HG03575 (cell line): ENCODE measurements at regions not wholly inside any gene's neighbourhood (a gene's known extent, or its start where the extent isn't known, plus 50 kb on each side); places are given as distances from the start of the nearest gene placed in this dataset.

ENCODE experiments used
- ATAC-seq: cut with Tn5 transposase; IDR thresholded peaks from one replicate; pipeline ENCODE4 v1.9.1; 2021; ENCODE audit not compliant: unreplicated experiment, insufficient number of reproducible peaks, low FRiP score; ENCODE audit errors: extremely low read depth

DNA sequence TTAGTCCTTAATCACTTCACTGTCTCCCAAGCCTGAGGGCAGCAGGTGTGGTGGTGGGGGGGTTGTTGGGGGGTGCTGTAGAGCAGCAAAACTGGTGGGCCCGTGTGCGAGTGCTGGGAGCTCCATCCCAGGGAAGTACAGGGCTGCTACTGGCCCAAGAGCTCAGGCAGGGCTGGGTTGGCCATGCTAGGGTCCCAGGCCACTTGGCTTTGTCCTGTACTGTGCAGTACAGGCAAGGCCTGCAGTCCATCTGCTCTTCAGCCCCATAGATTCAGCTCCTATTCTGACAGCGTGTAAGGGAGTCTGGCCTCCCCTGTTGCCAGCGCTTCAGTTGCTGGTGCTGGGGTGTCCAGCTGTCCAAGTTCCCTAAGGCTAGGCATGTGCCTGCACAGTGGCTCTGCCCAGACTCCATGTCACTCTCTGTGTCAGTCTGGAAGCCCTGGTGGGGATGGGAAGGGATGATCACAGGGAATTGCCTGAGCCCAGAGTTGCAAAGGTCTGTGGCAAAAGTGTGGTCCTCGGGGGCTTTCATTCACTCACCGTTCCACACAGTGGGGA, 1261.7 kb downstream of the EFNB2 start:
- no peak for ATAC-seq

DNA sequence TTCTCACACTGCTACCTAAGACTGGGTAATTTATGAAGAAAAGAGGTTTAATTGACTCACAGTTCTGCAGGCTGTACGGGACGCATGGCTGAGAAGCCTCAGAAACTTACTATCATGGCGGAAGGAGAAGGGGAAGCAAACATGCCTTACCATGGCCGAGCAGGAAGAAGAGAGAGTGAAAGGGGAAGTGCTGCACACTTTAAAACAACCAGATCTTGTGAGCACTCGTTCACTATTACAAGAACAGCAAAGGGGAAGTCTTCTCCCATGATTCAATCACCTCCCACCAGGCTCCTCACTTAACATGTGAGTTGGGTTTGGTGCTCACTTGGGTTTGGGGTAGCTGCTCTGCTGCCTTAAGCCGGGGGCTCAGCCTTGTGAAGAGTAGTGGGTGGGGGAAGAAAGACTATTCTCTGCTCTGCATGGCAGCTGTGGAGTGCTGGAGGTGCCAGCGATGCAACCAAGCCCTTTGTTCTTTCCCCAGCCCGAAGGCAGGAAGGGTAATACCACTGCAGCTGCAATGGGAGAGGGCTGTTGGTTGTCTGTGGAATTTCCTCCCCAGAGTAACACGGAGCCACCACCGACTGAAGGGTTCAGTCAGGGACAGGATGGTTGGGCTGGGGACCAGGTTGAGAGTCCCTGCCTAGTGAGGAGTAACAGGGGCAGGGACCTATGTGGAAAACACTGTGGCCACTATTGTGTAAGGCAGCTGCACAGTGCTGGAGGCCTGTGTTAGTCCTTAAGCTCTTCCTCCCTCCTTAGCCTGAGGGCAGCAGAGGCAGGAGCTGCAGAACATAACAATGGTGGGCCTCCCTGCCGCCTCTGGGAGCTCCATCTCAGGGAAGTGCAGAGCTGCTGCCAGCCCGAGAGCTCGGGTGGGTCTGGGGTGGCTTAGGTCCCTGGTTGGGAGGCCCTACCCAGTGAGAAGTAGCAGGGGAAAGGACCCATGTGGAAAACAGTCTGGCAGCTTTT, 1262.5 kb downstream of the EFNB2 start:
- ATAC-seq: no peak

DNA sequence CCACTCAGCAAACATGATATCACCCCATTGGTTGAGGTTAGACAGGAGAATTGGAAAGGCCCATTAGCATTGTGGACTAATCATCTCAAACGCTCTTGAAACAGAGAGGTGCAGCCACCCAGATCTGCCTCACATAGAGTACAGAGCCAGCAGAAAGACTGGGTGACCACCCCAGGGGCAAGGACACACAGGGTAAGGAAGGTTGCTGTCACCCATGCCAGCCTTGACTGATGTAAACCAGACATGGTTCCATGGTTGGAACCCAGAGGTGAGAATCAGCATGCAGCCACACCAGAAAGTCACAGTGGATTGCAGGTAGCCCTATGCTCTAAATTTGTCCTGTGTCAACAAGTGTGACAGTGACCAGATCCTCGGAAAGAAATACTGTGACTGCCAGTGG, 1268.8 kb downstream of the EFNB2 start:
- ATAC-seq: no peak

DNA sequence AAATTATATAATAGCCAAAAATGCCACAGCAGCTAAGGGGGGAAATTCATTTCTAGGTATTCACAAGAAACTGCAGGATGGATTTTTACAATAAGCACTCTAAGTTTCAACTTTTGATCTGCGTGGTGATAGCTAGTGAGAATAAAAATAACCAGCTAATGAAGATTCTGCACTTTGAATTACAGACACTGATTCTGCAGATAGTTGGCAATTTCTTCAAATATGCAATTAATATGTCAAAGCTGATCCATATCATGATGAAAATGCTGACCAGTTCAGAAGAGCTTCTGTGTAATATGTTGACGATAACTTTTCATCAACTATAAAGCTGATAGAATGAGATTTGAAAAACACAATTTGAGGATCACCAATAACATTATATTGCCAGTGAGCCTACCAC, 1272.9 kb downstream of the EFNB2 start:
- ATAC-seq: no peak

DNA sequence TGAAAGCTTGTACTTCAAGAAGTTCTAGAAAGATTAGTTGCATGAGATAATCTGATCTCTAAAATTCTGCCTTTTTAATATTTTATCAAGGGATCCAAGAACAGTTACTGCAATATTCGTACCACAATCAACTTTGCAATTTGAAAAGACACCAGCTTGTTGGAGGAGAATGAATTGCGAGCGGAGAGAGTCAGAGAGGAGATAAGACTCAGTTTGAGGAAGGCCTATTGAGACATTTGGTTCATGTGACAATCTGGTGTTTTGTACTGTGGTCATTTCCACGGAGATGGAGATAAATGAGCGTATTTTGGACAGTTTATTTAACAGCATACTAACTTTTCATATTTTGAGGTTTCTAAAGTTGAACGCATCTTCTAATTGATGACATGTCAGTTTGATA, 1276.0 kb downstream of the EFNB2 start:
- no peak for ATAC-seq

DNA sequence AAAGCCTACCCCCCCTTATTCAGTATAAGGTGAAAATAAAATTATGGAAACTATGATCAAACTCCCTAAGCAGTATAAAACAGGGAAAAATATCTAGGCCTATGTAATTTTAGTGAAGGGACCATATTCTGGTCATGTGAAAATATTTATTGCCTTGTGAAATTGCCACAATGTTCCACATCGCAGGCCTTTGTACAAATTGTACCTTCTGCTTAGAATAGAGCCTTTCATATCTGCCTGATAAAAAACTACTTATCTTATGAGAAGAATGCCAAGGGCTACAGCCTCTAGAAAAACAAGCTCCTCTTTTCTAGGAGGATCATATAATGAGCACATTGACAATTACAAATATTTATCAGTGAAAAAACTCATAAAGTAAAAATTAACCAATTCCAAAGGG, 1280.0 kb downstream of the EFNB2 start:
- ATAC-seq: no peak

DNA sequence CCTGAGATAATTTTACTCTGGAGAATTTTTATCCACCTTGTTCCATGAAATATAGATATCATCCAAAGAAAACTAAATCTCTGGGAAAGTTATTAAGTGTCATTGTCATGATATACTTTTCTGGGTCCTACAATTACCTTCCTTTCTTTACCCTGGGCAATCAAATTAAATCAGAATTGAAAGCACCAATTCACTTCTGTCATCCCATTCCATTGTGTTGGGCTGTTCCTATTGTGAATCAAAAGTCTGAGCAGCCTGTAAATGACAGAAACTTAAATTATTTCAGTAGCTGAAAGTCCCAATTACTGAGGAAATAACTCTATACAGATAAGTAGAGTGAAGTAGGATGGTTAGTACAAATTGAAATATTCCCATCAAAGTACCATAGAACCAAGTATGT, 1284.2 kb downstream of the EFNB2 start:
- no peak for ATAC-seq

DNA sequence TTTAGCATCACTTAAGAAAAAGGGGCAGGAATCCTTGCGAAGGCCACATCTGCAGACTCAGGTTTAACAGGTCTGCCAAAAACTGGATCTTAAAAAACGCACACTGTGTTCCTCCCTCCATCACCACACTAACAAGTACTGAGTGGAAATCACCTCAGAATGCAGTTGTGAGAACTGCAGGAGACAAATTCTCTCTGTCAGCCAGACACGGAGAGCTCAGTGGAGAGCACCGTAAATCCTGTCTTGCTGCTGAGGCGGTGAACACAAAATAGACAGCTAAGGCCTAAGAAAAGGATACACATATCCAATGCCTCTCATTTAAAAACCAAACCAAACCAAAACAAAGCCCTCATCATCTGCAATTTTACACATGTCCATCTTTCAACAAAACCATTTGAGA, 1287.6 kb downstream of the EFNB2 start:
- ATAC-seq: no peak

DNA sequence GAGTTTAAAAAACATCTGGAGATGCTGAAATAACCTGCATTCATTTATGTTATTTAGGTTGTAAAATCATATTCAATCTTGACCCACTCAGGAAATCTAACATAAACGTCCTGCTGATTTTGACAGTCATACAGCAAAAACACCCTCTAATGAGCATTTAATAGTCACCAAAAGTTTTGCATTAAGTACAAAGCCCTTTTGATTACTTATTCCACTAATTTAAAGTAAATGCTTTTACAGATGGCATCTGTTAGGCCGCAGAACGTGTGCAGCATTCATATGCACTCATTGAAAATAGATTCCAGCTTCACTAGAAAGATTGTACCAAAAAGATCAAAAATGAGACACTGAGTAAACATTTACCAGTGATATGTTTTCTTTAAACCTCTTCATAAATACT, 1295.1 kb downstream of the EFNB2 start:
- ATAC-seq: no peak

DNA sequence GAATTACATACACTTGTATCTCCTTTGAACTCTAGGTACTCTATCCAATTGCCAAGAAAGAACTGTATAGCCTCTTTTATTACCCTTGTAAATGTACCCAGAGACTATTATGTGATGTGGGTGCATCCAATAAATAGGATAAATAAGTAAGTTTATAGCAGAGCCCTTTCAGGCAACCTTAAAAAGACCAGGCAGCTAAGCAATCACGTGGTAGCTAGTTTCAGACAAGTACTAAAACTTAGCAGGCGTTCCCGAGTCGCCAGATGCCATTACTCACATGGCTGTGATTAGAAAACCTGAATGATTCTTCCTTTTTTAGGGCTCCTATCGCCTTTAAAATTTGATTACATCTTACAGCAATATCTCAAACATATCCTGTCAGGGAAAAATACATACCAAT, 1303.0 kb downstream of the EFNB2 start:
- no peak for ATAC-seq

DNA sequence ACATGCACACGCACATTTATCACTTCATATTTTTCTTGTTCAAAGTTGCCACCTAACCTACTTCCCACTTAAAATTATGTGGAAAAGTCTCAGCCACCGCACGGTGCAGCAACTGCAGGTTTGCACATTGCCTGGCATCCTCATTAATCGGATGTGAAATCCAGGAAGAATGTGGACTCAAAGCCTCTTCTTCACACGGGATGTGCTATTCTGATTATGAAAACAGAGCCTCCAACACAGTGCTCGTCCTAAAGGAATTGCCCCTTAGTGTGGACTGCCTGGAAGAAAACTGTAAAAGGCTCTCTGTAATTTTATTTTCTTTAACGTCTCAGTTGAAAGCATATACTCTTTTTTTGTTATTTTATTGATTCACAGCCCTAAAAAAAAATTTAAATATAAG, 1303.5 kb downstream of the EFNB2 start:
- ATAC-seq: no peak

DNA sequence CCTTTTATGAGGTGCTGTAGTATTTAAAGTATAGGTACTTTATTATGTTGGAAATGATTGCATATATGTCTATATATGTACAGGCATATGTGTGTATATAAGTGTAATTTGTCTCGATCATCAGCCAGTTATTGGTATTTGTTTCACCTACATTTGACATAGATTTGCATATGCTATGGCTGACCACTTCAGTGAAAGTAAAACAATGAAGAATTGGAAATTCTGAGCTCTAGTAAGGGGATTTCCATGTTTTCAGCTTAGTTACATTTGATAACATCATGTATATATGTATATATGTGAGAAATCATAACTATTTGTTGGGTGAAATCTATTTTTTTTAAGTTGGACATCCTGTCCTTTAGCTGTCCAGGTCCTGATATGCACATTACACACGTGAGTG, 1303.9 kb downstream of the EFNB2 start:
- no peak for ATAC-seq

DNA sequence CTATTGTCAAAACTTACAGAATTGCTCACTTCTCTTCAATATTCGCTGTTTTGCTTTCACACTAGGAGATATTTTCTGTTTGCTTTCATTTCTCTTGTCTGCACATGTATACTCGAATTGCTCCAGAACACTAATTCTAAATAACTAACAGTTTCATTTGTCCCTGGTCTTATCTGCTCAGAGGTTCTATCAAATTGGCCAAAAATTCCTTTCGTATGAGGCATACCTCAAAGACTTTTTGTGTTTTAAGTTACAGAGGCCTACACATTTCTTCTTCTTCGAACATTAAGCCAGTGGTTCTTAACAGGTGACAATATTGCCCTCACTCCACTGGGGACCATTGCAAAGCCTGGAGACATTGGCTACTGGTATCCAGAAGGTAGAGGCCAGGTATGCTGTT, 1314.6 kb downstream of the EFNB2 start:
- no peak for ATAC-seq

DNA sequence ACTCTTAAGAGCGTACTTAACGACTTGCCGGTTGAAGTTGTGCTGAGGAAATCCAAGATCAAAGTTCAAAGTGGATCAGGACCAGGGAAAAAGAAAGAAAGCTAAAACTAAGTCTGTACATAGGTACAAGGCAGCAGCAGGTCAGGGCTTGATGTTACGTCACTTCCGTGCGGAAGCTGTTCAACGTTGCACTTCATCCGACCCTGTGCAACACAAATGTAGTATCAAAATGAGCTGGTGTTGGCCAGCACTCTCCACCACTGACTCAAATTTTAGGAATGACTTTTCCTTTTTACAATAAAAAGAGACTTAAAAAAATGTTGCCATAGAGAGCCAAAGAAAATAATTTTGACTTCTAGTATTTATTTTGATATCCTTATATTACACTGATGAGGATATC, 1315.4 kb downstream of the EFNB2 start:
- no peak for ATAC-seq

DNA sequence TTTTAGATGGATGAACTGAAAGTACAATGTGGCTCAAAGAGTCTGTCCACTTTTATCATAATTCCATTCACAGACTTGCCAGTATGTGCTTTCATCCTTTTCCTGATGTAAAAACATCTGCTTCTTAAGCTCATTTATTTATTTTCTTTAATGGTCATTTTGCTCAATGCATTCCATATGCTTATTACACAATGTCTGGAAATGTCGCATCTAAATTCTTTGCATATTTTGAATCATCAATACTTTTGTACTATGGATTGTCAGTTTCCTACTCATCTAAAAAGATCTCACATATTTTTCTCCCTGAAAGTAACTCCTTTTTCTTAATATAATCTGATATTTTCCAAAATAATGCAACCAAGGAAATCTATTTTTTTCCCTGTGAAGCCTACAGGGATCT, 1315.8 kb downstream of the EFNB2 start:
- ATAC-seq: no peak

DNA sequence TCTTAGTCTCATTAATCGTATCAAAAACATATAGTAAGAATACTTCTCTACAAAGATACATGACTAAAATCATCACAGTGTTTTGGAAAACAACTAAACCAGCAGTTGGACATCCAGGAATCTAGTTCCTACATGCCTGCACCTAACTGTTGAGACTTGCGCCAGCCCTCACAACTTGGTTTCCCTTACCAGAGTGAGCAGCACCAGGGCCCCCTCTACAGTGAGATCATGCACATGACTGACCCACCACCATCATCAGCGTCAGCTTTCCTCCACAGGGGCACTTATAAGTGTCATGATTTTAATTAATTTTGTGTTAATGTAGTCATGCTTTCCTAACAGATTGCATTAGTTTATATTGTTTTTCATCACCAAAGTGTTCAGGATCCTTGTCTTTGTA, 1322.0 kb downstream of the EFNB2 start:
- no peak for ATAC-seq

DNA sequence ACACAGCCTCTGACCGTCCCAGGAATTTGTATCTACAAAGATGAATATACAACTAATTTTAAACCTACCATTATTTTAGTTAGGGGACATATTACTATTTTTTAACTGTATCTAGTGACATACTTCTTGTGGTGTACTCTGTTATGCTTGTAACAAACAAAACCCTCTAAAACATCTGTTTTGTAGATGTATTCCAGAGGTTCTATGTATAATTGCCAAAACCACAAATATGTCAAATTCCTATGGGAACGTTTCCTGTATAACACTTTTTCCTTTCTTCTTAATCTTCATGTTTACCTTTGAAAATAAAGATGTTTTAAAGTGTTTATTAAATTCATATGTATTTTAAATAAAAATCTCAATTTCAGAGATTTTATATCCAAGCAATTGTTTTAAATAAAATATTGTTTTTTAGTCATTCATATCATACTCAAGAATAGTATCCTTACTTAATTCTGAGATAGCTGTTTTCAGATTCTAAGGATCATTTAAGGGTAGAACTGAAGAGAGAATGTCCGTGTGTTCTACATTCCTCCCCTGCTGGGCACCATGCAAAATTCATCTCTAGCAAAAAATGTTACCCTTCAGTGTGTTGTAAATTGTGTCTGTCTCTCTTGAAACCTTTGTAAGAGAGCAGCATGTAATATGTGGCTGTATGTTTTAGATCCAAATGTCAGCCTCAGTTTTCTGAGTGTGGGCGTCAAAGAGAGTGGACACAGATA, 1327.7 kb downstream of the EFNB2 start:
- ATAC-seq: no peak

DNA sequence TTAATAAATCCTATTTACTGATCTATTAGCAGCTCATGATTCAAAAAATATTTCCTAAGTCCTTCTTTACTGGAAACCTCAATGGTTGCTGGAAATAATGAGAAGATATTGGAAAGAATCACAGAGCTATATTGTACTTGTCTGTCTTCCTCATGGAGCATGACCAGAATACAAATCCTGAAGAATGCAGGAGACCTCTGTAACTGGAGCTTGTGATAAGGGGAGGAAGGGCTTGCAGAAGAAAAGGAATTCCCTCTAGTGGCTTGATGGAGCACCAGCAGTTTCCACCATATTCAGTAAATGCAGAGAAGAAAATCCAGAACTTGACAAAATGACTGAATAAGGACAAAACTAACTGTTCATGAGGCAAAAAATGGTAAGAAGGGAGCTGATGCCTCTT, 1333.1 kb downstream of the EFNB2 start:
- no peak for ATAC-seq

DNA sequence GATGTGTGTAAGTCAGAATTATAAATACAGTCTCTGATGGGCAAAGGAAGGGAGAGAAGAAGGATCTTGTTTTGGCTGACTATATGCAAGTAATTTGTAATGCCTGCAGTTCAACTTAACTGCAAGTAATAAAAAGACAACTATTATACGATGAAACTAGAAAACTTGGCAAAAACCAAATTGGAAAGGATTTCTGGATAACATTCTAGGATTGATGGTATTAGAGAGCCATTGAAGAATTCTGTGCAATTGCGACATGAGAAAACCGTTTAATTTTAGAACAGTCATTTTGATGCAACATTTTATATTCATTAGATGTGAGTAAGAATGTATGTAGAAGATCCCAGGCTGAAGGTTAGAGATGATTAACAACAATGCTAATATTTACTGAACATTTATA, 1334.1 kb downstream of the EFNB2 start:
- no peak for ATAC-seq

DNA sequence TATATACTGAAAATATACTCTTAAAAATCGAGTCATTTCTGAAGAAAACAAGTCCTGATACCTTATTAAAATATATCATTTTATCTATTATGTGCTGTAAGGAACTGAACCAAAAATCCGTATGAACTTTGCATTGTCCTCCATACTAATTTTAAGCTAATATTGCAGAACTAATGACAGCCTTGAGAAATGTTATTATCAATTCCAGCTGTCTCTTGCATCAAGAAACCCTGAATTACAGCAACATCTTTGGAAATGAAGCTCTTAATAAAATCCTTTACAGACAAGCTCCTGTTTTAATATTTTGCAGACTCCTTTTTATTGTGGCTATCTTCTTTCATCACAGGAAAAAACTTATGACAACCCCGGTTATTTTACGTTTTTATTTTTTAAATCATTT, 1335.3 kb downstream of the EFNB2 start:
- no peak for ATAC-seq
